H9 (cell line): ENCODE measurements at regions not wholly inside any gene's neighbourhood (a gene's known extent, or its start where the extent isn't known, plus 50 kb on each side); places are given as distances from the start of the nearest gene placed in this dataset.
"Not testable (repeated sequence)": the region's sequence is repeated elsewhere in the genome, so short reads cannot be mapped to it uniquely, and the experiment has no call there.

Source experiments
- DNase-seq: peaks from one replicate; pipeline ENCODE4 v3.0.0-alpha.2; 2017
- H2AFZ ChIP-seq: one replicate; pipeline ENCODE4 v1.6.1; 2013; ENCODE audit warnings: mild to moderate bottlenecking, low read length, control low read depth, moderate library complexity
- H2AK5ac ChIP-seq: 2 replicates; pipeline ENCODE4 v1.6.1; 2013; ENCODE audit warnings: low read length, control low read depth, mixed read lengths; ENCODE audit not compliant: insufficient read length
- H2BK120ac ChIP-seq: one replicate; pipeline ENCODE4 v1.6.1; 2013; ENCODE audit warnings: low read depth, mild to moderate bottlenecking, low read length, control low read depth, inconsistent platforms; ENCODE audit not compliant: poor library complexity, severe bottlenecking
- H2BK12ac ChIP-seq: 2 replicates; pipeline ENCODE4 v1.6.1; 2013; ENCODE audit warnings: low read length, control low read depth, mixed read lengths, low read depth; ENCODE audit not compliant: insufficient read length
- H2BK15ac ChIP-seq: 2 replicates; pipeline ENCODE4 v1.6.1; 2013; ENCODE audit warnings: low read depth, low read length, control low read depth
- H2BK20ac ChIP-seq: one replicate; pipeline ENCODE4 v1.6.1; 2013; ENCODE audit warnings: low read depth, mild to moderate bottlenecking, low read length, control low read depth, inconsistent platforms; ENCODE audit not compliant: poor library complexity, severe bottlenecking
- H2BK5ac ChIP-seq: 2 replicates; pipeline ENCODE4 v1.6.1; 2013; ENCODE audit warnings: low read length, control low read depth, mixed read lengths; ENCODE audit not compliant: insufficient read length
- H3K14ac ChIP-seq: 2 replicates; pipeline ENCODE4 v1.6.1; 2013; ENCODE audit warnings: low read length, control low read depth; ENCODE audit not compliant: insufficient read depth
- H3K18ac ChIP-seq: 2 replicates; pipeline ENCODE4 v1.6.1; 2013; ENCODE audit warnings: low read depth, mild to moderate bottlenecking, mixed read lengths, low read length, control low read depth; ENCODE audit not compliant: insufficient read length
- H3K23ac ChIP-seq: 2 replicates; pipeline ENCODE4 v1.6.1; 2013; ENCODE audit warnings: low read length, control low read depth, mixed read lengths, low read depth; ENCODE audit not compliant: insufficient read length
- H3K23me2 ChIP-seq: 2 replicates; pipeline ENCODE4 v1.6.1; 2013; ENCODE audit warnings: low read depth, mild to moderate bottlenecking, mixed read lengths, low read length, control low read depth; ENCODE audit not compliant: insufficient read length, poor library complexity, severe bottlenecking
- H3K27ac ChIP-seq: 2 replicates; pipeline ENCODE4 v1.5.1; 2013; ENCODE audit warnings: low read length, control low read depth, mixed read lengths, low read depth; ENCODE audit not compliant: insufficient read length
- H3K27me3 ChIP-seq: 2 replicates; pipeline ENCODE4 v1.6.1; 2013; ENCODE audit warnings: low read length, control low read depth, inconsistent platforms; ENCODE audit not compliant: insufficient read depth
- H3K4ac ChIP-seq: 2 replicates; pipeline ENCODE4 v1.6.1; 2013; ENCODE audit warnings: low read depth, mild to moderate bottlenecking, control low read depth, inconsistent platforms, low read length, moderate library complexity
- H3K4me1 ChIP-seq: 2 replicates; pipeline ENCODE4 v1.6.1; 2013; ENCODE audit warnings: low read length, control low read depth, inconsistent platforms; ENCODE audit not compliant: insufficient read depth
- H3K4me2 ChIP-seq: 2 replicates; pipeline ENCODE4 v1.6.1; 2013; ENCODE audit warnings: low read length, control low read depth, mixed read lengths; ENCODE audit not compliant: insufficient read length, insufficient read depth
- H3K56ac ChIP-seq: 2 replicates; pipeline ENCODE4 v1.6.1; 2013; ENCODE audit warnings: low read depth, mild to moderate bottlenecking, mixed read lengths, low read length, control low read depth; ENCODE audit not compliant: insufficient read length
- H3K79me1 ChIP-seq: 2 replicates; pipeline ENCODE4 v1.6.1; 2013; ENCODE audit warnings: low read depth, mild to moderate bottlenecking, moderate library complexity, low read length, control low read depth, inconsistent platforms; ENCODE audit not compliant: insufficient read depth, poor library complexity, severe bottlenecking
- H3K79me2 ChIP-seq: 2 replicates; pipeline ENCODE4 v1.6.1; 2013; ENCODE audit warnings: low read length, control low read depth, inconsistent platforms; ENCODE audit not compliant: insufficient read depth
- H3K9ac ChIP-seq: 2 replicates; pipeline ENCODE4 v1.6.1; 2013; ENCODE audit warnings: low read length, control low read depth, mixed read lengths; ENCODE audit not compliant: insufficient read length; ENCODE audit errors: extremely low read depth
- H3K9me3 ChIP-seq: one replicate; pipeline ENCODE4 v1.6.1; 2013; ENCODE audit warnings: low read depth, low read length, inconsistent platforms; ENCODE audit not compliant: control insufficient read depth
- H3T11ph ChIP-seq: one replicate; pipeline ENCODE4 v1.6.1; 2013; ENCODE audit warnings: mild to moderate bottlenecking, low read length, control low read depth, inconsistent platforms
- H4K20me1 ChIP-seq: one replicate; pipeline ENCODE4 v1.6.1; 2013; ENCODE audit not compliant: control insufficient read depth, insufficient read length, insufficient read depth
- H4K5ac ChIP-seq: 2 replicates; pipeline ENCODE4 v1.6.1; 2013; ENCODE audit warnings: low read depth, mild to moderate bottlenecking, mixed read lengths, low read length, control low read depth; ENCODE audit not compliant: insufficient read length
- H4K8ac ChIP-seq: replicated peaks from 2 replicates; pipeline ENCODE4 v1.6.1; 2013; ENCODE audit warnings: low read length, control low read depth, mixed read lengths, low read depth; ENCODE audit not compliant: insufficient read length
- H4K91ac ChIP-seq: 2 replicates; pipeline ENCODE4 v1.6.1; 2013; ENCODE audit warnings: low read depth, mild to moderate bottlenecking, moderate library complexity, mixed read lengths, low read length, control low read depth; ENCODE audit not compliant: insufficient read length
- H3K27ac Mint-ChIP-seq, 3 experiments: 2 replicates in 2 of 3; 3 replicates in 1 of 3; pipeline ENCODE4 v1.8.0; 2020 to 2021; ENCODE audit warnings: mixed read lengths in 3 of 3, mild to moderate bottlenecking in 1 of 3, moderate library complexity in 1 of 3
- H3K27me3 Mint-ChIP-seq: 2 replicates; pipeline ENCODE4 v1.8.0; 2021; ENCODE audit warnings: low read depth, mild to moderate bottlenecking, moderate library complexity, mixed read lengths
- H3K36me3 Mint-ChIP-seq, 3 experiments: 2 replicates in 2 of 3; 3 replicates in 1 of 3; pipeline ENCODE4 v1.8.0; 2020 to 2021; ENCODE audit warnings: low read depth in 3 of 3, mixed read lengths in 3 of 3; ENCODE audit not compliant: insufficient read depth in 1 of 3
- H3K4me1 Mint-ChIP-seq, 2 experiments: 2 replicates each; pipeline ENCODE4 v1.8.0; 2020; ENCODE audit warnings: mixed read lengths in 2 of 2
- H3K4me3 Mint-ChIP-seq, 2 experiments: 2 replicates in 1 of 2; 3 replicates in 1 of 2; pipeline ENCODE4 v1.8.0; 2020 to 2021; ENCODE audit warnings: mild to moderate bottlenecking in 2 of 2, mixed read lengths in 2 of 2, moderate library complexity in 1 of 2
- H3K9me3 Mint-ChIP-seq, 2 experiments: 2 replicates in 1 of 2; 3 replicates in 1 of 2; pipeline ENCODE4 v1.8.0; 2020; ENCODE audit warnings: mild to moderate bottlenecking in 2 of 2, mixed read lengths in 2 of 2, moderate library complexity in 1 of 2
- CTCF ChIP-seq: fragments of 200-600 bp; sonication (generic); conservative IDR thresholded peaks from 3 replicates; pipeline ENCODE4 v1.8.0; 2021; ENCODE audit warnings: antibody characterized with exemption, mild to moderate bottlenecking
- WGBS: extraction: QIAGEN DNeasy Blood & Tissue Kit; methylation state at CpG from one replicate; pipeline ENCODE4 v1.1.7; 2013; ENCODE audit warnings: missing lambda C conversion rate, low lambda C conversion rate, mixed read lengths; ENCODE audit not compliant: insufficient read length; ENCODE audit errors: extremely low coverage; 5-methylcytosine and 5-hydroxymethylcytosine counted together

- no peak overlapping the region for H3T11ph ChIP-seq
- no peak overlapping the region for H2BK12ac ChIP-seq
- no peak for DNase-seq
- no peak overlapping the region for H3K23ac ChIP-seq
- Mint-ChIP-seq H3K9me3 (peaks cover 16 to 20% of the 10 kb centered on the region in 2 experiments), H3K36me3 (peaks cover 8 to 16% (median 14%) of the 10 kb centered on the region in 3 experiments; a peak in 6 of 7 replicates), H3K4me3 (no peak overlapping the region), H3K4me1 (peaks cover 6 to 9% of the 10 kb centered on the region in 2 experiments; a peak in 3 of 4 replicates), H3K27ac (no peak overlapping the region), H3K27me3 (peaks cover 15% of the 10 kb centered on the region)
- no peak overlapping the region for H4K91ac ChIP-seq
- no peak overlapping the region for H4K8ac ChIP-seq
- no peaks in the 10 kb centered on the region for H3K4me1 ChIP-seq
- no peak overlapping the region for H4K5ac ChIP-seq
- H3K56ac ChIP-seq: no peak overlapping the region
- no peaks in the 10 kb centered on the region for H3K27me3 ChIP-seq
- H3K79me2 ChIP-seq: no peaks in the 10 kb centered on the region
- H4K20me1 ChIP-seq: no peaks in the 10 kb centered on the region
- no peak overlapping the region for H2BK5ac ChIP-seq
- no peak overlapping the region for H3K27ac ChIP-seq
- no peak overlapping the region for H2AK5ac ChIP-seq
- H2AFZ ChIP-seq: no peak overlapping the region
- no peak overlapping the region for H3K14ac ChIP-seq
- no peak overlapping the region for H2BK120ac ChIP-seq
- H3K79me1 ChIP-seq: no peaks in the 10 kb centered on the region
- no peaks in the 10 kb centered on the region for H3K9me3 ChIP-seq
- WGBS: no CpG with 5 or more reads among the region's 7 CpGs
- H2BK15ac ChIP-seq: no peak overlapping the region
- H3K4ac ChIP-seq: no peak overlapping the region
- H3K4me2 ChIP-seq: no peak overlapping the region
- no peak overlapping the region for H3K9ac ChIP-seq
- H3K23me2 ChIP-seq: no peaks in the 10 kb centered on the region
- no peak for TF ChIP-seq CTCF
- no peak overlapping the region for H3K18ac ChIP-seq
- no peak overlapping the region for H2BK20ac ChIP-seq
Observed at GRCh38 chr11:112538534-112539280, 278.0 kb upstream of the PLET1 start.

- H3K9me3 Mint-ChIP-seq: peaks cover 16 to 20% of the 10 kb centered on the region in 2 experiments
- H2BK5ac ChIP-seq, H2BK12ac ChIP-seq: not testable (repeated sequence)
Observed at GRCh38 chr11:112539281-112539555, 278.6 kb upstream of the PLET1 start.

More at GRCh38 chr11:112539281-112539555, 278.6 kb upstream of the PLET1 start:
- H4K20me1 ChIP-seq, DNase-seq, H3K4me1 ChIP-seq, H3K27me3 ChIP-seq, H3K79me2 ChIP-seq, H2AFZ ChIP-seq, H4K8ac ChIP-seq, H3K4ac ChIP-seq, H2BK20ac ChIP-seq, H3K9me3 ChIP-seq, H3K4me2 ChIP-seq, H3T11ph ChIP-seq, H3K79me1 ChIP-seq, H2AK5ac ChIP-seq, H3K14ac ChIP-seq, H4K5ac ChIP-seq, H2BK120ac ChIP-seq, H3K4me3 Mint-ChIP-seq, H3K27ac Mint-ChIP-seq, H3K9ac ChIP-seq, H3K27ac ChIP-seq, H4K91ac ChIP-seq, H3K4me1 Mint-ChIP-seq, H3K18ac ChIP-seq, H2BK15ac ChIP-seq, H3K23me2 ChIP-seq, H3K56ac ChIP-seq, H3K23ac ChIP-seq: not testable (repeated sequence)
- Mint-ChIP-seq H3K36me3 (peaks cover 8 to 16% (median 15%) of the 10 kb centered on the region in 3 experiments; a peak in 6 of 7 replicates), H3K27me3 (peaks cover 12% of the 10 kb centered on the region)
- no CpG with 5 or more reads among the region's 1 CpG for WGBS
